GM23338 (cell line): ENCODE measurements at regions not wholly inside any gene's neighbourhood (a gene's known extent, or its start where the extent isn't known, plus 50 kb on each side); places are given as distances from the start of the nearest gene placed in this dataset.

Source experiments
- ATAC-seq: fragments of 200-7000 bp; cut with Tn5 transposase; 3 replicates; pipeline ENCODE4 v1.9.1; 2020
- DNase-seq: peaks from one replicate; pipeline ENCODE4 v3.0.0-alpha.2; 2015; ENCODE audit warnings: low spot score
- H2AFZ ChIP-seq: fragments of 200-600 bp; sonication (generic); 2 replicates; pipeline ENCODE4 v1.8.0; 2016; ENCODE audit warnings: antibody characterized with exemption, mild to moderate bottlenecking, moderate library complexity
- H3F3A ChIP-seq: fragments of 200-600 bp; sonication (generic); replicated peaks from 2 replicates; pipeline ENCODE4 v1.8.0; 2017; ENCODE audit warnings: antibody characterized with exemption, mixed run types, low read depth
- H3K27ac ChIP-seq: fragments of 200-600 bp; sonication (generic); 2 replicates; pipeline ENCODE4 v1.6.1; 2016; ENCODE audit warnings: low read depth
- H3K27me3 ChIP-seq: fragments of 200-600 bp; sonication (generic); 2 replicates; pipeline ENCODE4 v1.8.0; 2016; ENCODE audit warnings: mild to moderate bottlenecking, mixed run types, moderate library complexity; ENCODE audit not compliant: insufficient read depth
- H3K36me3 ChIP-seq: fragments of 200-600 bp; sonication (generic); 2 replicates; pipeline ENCODE4 v1.8.0; 2016; ENCODE audit warnings: mild to moderate bottlenecking; ENCODE audit not compliant: insufficient read depth
- H3K4me1 ChIP-seq: fragments of 200-600 bp; sonication (generic); 2 replicates; pipeline ENCODE4 v1.8.0; 2016; ENCODE audit warnings: mild to moderate bottlenecking, moderate library complexity; ENCODE audit not compliant: insufficient read depth
- H3K4me2 ChIP-seq: fragments of 200-600 bp; sonication (generic); 2 replicates; pipeline ENCODE4 v1.7.1; 2017; ENCODE audit warnings: mixed run types
- H3K4me3 ChIP-seq: fragments of 200-600 bp; sonication (generic); 2 replicates; pipeline ENCODE4 v1.6.1; 2016; ENCODE audit warnings: mixed run types
- H3K79me2 ChIP-seq: fragments of 200-600 bp; sonication (generic); replicated peaks from 2 replicates; pipeline ENCODE4 v1.8.0; 2017; ENCODE audit warnings: mild to moderate bottlenecking; ENCODE audit not compliant: insufficient read depth
- H3K9me2 ChIP-seq: fragments of 200-600 bp; sonication (generic); 2 replicates; pipeline ENCODE4 v1.8.0; 2017; ENCODE audit not compliant: insufficient read depth
- H4K20me1 ChIP-seq: fragments of 200-600 bp; sonication (generic); replicated peaks from 2 replicates; pipeline ENCODE4 v1.8.0; 2017; ENCODE audit warnings: mild to moderate bottlenecking; ENCODE audit not compliant: insufficient read depth
- H3K27ac Mint-ChIP-seq: 2 replicates; pipeline ENCODE4 v1.8.0; 2020; ENCODE audit warnings: inconsistent platforms, mild to moderate bottlenecking, moderate library complexity, mixed read lengths
- H3K27me3 Mint-ChIP-seq: 3 replicates; pipeline ENCODE4 v1.8.0; 2022; ENCODE audit warnings: low read depth, mild to moderate bottlenecking, moderate library complexity, mixed read lengths, inconsistent platforms; ENCODE audit not compliant: insufficient read depth, poor library complexity
- H3K36me3 Mint-ChIP-seq: 3 replicates; pipeline ENCODE4 v1.8.0; 2021; ENCODE audit warnings: low read depth, mild to moderate bottlenecking, inconsistent platforms, moderate library complexity, mixed read lengths
- H3K4me1 Mint-ChIP-seq: 3 replicates; pipeline ENCODE4 v1.8.0; 2020; ENCODE audit warnings: mild to moderate bottlenecking, inconsistent platforms, mixed read lengths
- H3K4me3 Mint-ChIP-seq: 3 replicates; pipeline ENCODE4 v1.8.0; 2021; ENCODE audit warnings: moderate library complexity, mild to moderate bottlenecking, inconsistent platforms, mixed read lengths
- H3K9me3 Mint-ChIP-seq: 3 replicates; pipeline ENCODE4 v1.8.0; 2020; ENCODE audit warnings: moderate library complexity, mild to moderate bottlenecking, inconsistent platforms, mixed read lengths
- CREB1 ChIP-seq: fragments of 250-450 bp; sonication (Bioruptor Pico); IDR thresholded peaks from 2 replicates; pipeline ENCODE4 v1.5.0; 2020; ENCODE audit warnings: low read depth, mild to moderate bottlenecking, moderate library complexity
- EZH2 ChIP-seq: fragments of 200-600 bp; sonication (generic); IDR thresholded peaks from one replicate; pipeline ENCODE4 v1.8.0; 2017; ENCODE audit warnings: antibody characterized with exemption, mild to moderate bottlenecking, low read depth; ENCODE audit not compliant: unreplicated experiment
- EZH2phosphoT487 ChIP-seq: fragments of 200-600 bp; sonication (generic); IDR thresholded peaks from one replicate; pipeline ENCODE4 v1.8.1; 2018; ENCODE audit warnings: antibody characterized with exemption; ENCODE audit not compliant: unreplicated experiment
- JUNB ChIP-seq: IDR thresholded peaks from one replicate; pipeline ENCODE4 v1.6.1; 2016; ENCODE audit warnings: antibody characterized with exemption; ENCODE audit not compliant: unreplicated experiment
- NANOG ChIP-seq: IDR thresholded peaks from 2 replicates; pipeline ENCODE4 v1.6.1; 2016; ENCODE audit warnings: antibody characterized with exemption, borderline replicate concordance
- POLR2AphosphoS5 ChIP-seq: IDR thresholded peaks from 2 replicates; pipeline ENCODE4 v1.6.1; 2016; ENCODE audit warnings: antibody characterized with exemption, low read depth
- STAT1 ChIP-seq: IDR thresholded peaks from one replicate; pipeline ENCODE4 v1.6.1; 2016; ENCODE audit warnings: antibody characterized with exemption; ENCODE audit not compliant: unreplicated experiment
- ZNF114 ChIP-seq: fragments of 250-450 bp; sonication (Bioruptor Pico); IDR thresholded peaks from 2 replicates; pipeline ENCODE4 v1.5.0; 2020; ENCODE audit warnings: mild to moderate bottlenecking, moderate library complexity
- ZNF331 ChIP-seq: fragments of 250-450 bp; sonication (Bioruptor Pico); IDR thresholded peaks from 2 replicates; pipeline ENCODE4 v1.5.0; 2020; ENCODE audit warnings: low read depth, mild to moderate bottlenecking, moderate library complexity
- TF ChIP-seq, protein P1 (sequence below): IDR thresholded peaks from 2 replicates; pipeline ENCODE4 v1.6.1; 2016; ENCODE audit warnings: antibody characterized with exemption
- TF ChIP-seq, protein P2 (sequence below), 2 experiments: fragments of 200-600 bp in 1 of 2; sonication (generic) in 1 of 2; conservative IDR thresholded peaks; 2 replicates each; pipeline versions ENCODE4 v1.5.1 to v1.6.1; 2016 to 2017; ENCODE audit warnings: antibody characterized with exemption in 2 of 2, low read depth in 2 of 2, mild to moderate bottlenecking in 2 of 2, moderate library complexity in 1 of 2
- TF ChIP-seq, protein P3 (sequence below): IDR thresholded peaks from one replicate; pipeline ENCODE4 v1.6.1; 2018; ENCODE audit warnings: antibody characterized with exemption; ENCODE audit not compliant: unreplicated experiment
- TF ChIP-seq, protein P4 (sequence below): fragments of 250-450 bp; sonication (Bioruptor Pico); IDR thresholded peaks from 2 replicates; pipeline ENCODE4 v1.5.0; 2020; ENCODE audit warnings: mild to moderate bottlenecking, moderate library complexity

DNA sequence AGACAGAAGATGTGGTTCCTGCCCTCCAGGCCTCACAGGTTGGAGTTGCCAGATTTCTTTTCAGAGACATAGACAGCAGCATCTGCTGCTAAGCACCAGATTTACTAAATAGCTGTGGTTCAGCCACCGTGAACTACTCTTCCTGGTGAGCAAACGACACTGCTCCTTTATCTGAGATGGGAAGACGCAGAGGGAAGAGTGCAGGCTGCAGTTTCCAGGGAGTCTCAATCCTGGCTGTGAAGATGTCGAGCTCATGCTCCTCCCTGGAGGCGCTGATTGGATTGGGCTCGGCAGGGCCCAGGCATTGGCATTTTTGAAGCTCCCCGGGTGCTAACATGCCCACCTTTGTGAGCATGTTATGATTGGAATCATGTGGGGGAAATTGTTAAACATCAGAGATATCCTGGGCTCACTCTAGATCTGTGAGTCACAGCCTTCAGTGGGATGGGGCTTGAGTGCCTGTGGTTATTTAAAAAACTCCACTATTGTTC is 314.8 kb downstream of the TSN start:
- 0 out of 2 replicates have a peak, but pooled peaks cover 3% of the 10 kb centered on the region for H3K9me2 ChIP-seq
- no peaks in the 10 kb centered on the region for H3K27me3 ChIP-seq
- H3K4me3 Mint-ChIP-seq, result no peak overlapping the region
- H3K27ac ChIP-seq, result no peak overlapping the region
- no peaks in the 10 kb centered on the region for H3K4me1 ChIP-seq
- H3K4me1 Mint-ChIP-seq, result no peaks in the 10 kb centered on the region
- no peaks in the 10 kb centered on the region for H3F3A ChIP-seq
- TF ChIP-seq ZNF331 (CRISPR knock-in tag) (no peak), EZH2 (no peak), POLR2AphosphoS5 (no peak), JUNB (no peak), NANOG (no peak), ZNF114 (CRISPR knock-in tag) (no peak), STAT1 (no peak), EZH2phosphoT487 (no peak), CREB1 (CRISPR knock-in tag) (no peak)
- TF ChIP-seq, protein P1, sequence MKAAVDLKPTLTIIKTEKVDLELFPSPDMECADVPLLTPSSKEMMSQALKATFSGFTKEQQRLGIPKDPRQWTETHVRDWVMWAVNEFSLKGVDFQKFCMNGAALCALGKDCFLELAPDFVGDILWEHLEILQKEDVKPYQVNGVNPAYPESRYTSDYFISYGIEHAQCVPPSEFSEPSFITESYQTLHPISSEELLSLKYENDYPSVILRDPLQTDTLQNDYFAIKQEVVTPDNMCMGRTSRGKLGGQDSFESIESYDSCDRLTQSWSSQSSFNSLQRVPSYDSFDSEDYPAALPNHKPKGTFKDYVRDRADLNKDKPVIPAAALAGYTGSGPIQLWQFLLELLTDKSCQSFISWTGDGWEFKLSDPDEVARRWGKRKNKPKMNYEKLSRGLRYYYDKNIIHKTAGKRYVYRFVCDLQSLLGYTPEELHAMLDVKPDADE, result no peak
- TF ChIP-seq, protein P2, sequence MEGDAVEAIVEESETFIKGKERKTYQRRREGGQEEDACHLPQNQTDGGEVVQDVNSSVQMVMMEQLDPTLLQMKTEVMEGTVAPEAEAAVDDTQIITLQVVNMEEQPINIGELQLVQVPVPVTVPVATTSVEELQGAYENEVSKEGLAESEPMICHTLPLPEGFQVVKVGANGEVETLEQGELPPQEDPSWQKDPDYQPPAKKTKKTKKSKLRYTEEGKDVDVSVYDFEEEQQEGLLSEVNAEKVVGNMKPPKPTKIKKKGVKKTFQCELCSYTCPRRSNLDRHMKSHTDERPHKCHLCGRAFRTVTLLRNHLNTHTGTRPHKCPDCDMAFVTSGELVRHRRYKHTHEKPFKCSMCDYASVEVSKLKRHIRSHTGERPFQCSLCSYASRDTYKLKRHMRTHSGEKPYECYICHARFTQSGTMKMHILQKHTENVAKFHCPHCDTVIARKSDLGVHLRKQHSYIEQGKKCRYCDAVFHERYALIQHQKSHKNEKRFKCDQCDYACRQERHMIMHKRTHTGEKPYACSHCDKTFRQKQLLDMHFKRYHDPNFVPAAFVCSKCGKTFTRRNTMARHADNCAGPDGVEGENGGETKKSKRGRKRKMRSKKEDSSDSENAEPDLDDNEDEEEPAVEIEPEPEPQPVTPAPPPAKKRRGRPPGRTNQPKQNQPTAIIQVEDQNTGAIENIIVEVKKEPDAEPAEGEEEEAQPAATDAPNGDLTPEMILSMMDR (conservative IDR thresholded peaks at IDR 0.05; ENCODE audit: low read depth in 2 of 2), result no peak
- TF ChIP-seq, protein P3, sequence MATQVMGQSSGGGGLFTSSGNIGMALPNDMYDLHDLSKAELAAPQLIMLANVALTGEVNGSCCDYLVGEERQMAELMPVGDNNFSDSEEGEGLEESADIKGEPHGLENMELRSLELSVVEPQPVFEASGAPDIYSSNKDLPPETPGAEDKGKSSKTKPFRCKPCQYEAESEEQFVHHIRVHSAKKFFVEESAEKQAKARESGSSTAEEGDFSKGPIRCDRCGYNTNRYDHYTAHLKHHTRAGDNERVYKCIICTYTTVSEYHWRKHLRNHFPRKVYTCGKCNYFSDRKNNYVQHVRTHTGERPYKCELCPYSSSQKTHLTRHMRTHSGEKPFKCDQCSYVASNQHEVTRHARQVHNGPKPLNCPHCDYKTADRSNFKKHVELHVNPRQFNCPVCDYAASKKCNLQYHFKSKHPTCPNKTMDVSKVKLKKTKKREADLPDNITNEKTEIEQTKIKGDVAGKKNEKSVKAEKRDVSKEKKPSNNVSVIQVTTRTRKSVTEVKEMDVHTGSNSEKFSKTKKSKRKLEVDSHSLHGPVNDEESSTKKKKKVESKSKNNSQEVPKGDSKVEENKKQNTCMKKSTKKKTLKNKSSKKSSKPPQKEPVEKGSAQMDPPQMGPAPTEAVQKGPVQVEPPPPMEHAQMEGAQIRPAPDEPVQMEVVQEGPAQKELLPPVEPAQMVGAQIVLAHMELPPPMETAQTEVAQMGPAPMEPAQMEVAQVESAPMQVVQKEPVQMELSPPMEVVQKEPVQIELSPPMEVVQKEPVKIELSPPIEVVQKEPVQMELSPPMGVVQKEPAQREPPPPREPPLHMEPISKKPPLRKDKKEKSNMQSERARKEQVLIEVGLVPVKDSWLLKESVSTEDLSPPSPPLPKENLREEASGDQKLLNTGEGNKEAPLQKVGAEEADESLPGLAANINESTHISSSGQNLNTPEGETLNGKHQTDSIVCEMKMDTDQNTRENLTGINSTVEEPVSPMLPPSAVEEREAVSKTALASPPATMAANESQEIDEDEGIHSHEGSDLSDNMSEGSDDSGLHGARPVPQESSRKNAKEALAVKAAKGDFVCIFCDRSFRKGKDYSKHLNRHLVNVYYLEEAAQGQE, result no peak
- TF ChIP-seq, protein P4, sequence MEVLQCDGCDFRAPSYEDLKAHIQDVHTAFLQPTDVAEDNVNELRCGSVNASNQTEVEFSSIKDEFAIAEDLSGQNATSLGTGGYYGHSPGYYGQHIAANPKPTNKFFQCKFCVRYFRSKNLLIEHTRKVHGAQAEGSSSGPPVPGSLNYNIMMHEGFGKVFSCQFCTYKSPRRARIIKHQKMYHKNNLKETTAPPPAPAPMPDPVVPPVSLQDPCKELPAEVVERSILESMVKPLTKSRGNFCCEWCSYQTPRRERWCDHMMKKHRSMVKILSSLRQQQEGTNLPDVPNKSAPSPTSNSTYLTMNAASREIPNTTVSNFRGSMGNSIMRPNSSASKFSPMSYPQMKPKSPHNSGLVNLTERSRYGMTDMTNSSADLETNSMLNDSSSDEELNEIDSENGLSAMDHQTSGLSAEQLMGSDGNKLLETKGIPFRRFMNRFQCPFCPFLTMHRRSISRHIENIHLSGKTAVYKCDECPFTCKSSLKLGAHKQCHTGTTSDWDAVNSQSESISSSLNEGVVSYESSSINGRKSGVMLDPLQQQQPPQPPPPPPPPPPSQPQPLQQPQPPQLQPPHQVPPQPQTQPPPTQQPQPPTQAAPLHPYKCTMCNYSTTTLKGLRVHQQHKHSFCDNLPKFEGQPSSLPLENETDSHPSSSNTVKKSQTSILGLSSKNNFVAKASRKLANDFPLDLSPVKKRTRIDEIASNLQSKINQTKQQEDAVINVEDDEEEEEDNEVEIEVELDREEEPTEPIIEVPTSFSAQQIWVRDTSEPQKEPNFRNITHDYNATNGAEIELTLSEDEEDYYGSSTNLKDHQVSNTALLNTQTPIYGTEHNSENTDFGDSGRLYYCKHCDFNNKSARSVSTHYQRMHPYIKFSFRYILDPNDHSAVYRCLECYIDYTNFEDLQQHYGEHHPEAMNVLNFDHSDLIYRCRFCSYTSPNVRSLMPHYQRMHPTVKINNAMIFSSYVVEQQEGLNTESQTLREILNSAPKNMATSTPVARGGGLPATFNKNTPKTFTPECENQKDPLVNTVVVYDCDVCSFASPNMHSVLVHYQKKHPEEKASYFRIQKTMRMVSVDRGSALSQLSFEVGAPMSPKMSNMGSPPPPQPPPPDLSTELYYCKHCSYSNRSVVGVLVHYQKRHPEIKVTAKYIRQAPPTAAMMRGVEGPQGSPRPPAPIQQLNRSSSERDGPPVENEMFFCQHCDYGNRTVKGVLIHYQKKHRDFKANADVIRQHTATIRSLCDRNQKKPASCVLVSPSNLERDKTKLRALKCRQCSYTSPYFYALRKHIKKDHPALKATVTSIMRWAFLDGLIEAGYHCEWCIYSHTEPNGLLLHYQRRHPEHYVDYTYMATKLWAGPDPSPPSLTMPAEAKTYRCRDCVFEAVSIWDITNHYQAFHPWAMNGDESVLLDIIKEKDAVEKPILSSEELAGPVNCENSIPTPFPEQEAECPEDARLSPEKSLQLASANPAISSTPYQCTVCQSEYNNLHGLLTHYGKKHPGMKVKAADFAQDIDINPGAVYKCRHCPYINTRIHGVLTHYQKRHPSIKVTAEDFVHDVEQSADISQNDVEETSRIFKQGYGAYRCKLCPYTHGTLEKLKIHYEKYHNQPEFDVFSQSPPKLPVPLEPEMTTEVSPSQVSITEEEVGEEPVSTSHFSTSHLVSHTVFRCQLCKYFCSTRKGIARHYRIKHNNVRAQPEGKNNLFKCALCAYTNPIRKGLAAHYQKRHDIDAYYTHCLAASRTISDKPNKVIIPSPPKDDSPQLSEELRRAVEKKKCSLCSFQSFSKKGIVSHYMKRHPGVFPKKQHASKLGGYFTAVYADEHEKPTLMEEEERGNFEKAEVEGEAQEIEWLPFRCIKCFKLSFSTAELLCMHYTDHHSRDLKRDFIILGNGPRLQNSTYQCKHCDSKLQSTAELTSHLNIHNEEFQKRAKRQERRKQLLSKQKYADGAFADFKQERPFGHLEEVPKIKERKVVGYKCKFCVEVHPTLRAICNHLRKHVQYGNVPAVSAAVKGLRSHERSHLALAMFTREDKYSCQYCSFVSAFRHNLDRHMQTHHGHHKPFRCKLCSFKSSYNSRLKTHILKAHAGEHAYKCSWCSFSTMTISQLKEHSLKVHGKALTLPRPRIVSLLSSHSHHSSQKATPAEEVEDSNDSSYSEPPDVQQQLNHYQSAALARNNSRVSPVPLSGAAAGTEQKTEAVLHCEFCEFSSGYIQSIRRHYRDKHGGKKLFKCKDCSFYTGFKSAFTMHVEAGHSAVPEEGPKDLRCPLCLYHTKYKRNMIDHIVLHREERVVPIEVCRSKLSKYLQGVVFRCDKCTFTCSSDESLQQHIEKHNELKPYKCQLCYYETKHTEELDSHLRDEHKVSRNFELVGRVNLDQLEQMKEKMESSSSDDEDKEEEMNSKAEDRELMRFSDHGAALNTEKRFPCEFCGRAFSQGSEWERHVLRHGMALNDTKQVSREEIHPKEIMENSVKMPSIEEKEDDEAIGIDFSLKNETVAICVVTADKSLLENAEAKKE (CRISPR knock-in tag), result no peak
- H3K79me2 ChIP-seq, result no peaks in the 10 kb centered on the region
- DNase-seq (no peak), ATAC-seq (no peak)
- H3K27me3 Mint-ChIP-seq, result no peaks in the 10 kb centered on the region
- H4K20me1 ChIP-seq, result no peaks in the 10 kb centered on the region
- no peaks in the 10 kb centered on the region for H3K36me3 ChIP-seq
- no peak overlapping the region for H2AFZ ChIP-seq
- H3K9me3 Mint-ChIP-seq, result no peaks in the 10 kb centered on the region
- H3K4me3 ChIP-seq, result no peak overlapping the region
- no peak overlapping the region for H3K27ac Mint-ChIP-seq
- no peak overlapping the region for H3K4me2 ChIP-seq
- no peaks in the 10 kb centered on the region for H3K36me3 Mint-ChIP-seq
